ENCODE measurements at regions not wholly inside any gene's neighbourhood (a gene's known extent, or its start where the extent isn't known, plus 50 kb on each side); places are given as distances from the start of the nearest gene placed in this dataset.

DNA sequence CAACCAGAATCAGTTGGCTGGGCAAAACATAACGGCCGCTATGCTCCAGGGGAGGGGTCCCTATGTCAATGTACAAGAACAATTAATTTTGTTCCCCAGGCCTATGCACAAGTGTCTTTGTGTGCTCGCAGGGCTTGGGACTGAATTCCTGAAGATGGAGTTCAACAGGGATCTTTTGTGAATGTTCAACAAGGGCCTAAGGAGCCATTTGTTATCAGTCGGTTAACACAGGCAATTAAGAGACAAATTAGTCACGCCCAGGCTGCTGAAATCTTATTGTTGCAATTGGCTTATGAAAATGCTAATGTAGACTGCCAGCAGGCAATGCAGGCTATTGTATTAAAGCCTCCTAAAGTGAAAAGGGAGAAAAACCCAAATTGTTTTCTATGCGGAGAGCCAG is 117.5 kb downstream of the ZNF429 start:
- no peak for ATAC-seq
- TF ChIP-seq BACH2 (CRISPR knock-in tag; IDR thresholded peaks at IDR 0.05; ENCODE audit: borderline replicate concordance) = no peak
- no peak for TF ChIP-seq CSDC2 (CRISPR knock-in tag; IDR thresholded peaks at IDR 0.05)
- TF ChIP-seq RARB (CRISPR knock-in tag; IDR thresholded peaks at IDR 0.05) = no peak
- TF ChIP-seq TOX (CRISPR knock-in tag; IDR thresholded peaks at IDR 0.05; ENCODE audit: borderline replicate concordance) = no peak
- no peak for TF ChIP-seq ESRRG (CRISPR knock-in tag; IDR thresholded peaks at IDR 0.05)
- TF ChIP-seq ZNF8 (CRISPR knock-in tag; IDR thresholded peaks at IDR 0.05) = no peak
- no peak for TF ChIP-seq ARNTL (CRISPR knock-in tag; IDR thresholded peaks at IDR 0.05; ENCODE audit: borderline replicate concordance, low read depth)
- no peak for TF ChIP-seq GLIS3 (CRISPR knock-in tag; IDR thresholded peaks at IDR 0.05)
- TF ChIP-seq ZFP3 (CRISPR knock-in tag; IDR thresholded peaks at IDR 0.05) = no peak
- no peak for TF ChIP-seq SNAI2 (CRISPR knock-in tag; IDR thresholded peaks at IDR 0.05)
- no peak for TF ChIP-seq ZC3H10 (CRISPR knock-in tag; IDR thresholded peaks at IDR 0.05)
- TF ChIP-seq, protein P1, sequence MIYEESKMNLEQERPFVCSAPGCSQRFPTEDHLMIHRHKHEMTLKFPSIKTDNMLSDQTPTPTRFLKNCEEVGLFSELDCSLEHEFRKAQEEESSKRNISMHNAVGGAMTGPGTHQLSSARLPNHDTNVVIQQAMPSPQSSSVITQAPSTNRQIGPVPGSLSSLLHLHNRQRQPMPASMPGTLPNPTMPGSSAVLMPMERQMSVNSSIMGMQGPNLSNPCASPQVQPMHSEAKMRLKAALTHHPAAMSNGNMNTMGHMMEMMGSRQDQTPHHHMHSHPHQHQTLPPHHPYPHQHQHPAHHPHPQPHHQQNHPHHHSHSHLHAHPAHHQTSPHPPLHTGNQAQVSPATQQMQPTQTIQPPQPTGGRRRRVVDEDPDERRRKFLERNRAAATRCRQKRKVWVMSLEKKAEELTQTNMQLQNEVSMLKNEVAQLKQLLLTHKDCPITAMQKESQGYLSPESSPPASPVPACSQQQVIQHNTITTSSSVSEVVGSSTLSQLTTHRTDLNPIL (CRISPR knock-in tag; IDR thresholded peaks at IDR 0.05; ENCODE audit: low read depth) = no peak
- no peak for TF ChIP-seq ZNF565 (CRISPR knock-in tag; conservative IDR thresholded peaks at IDR 0.05; ENCODE audit: low read depth)
- TF ChIP-seq ZNF70 (CRISPR knock-in tag; IDR thresholded peaks at IDR 0.05) = no peak
- TF ChIP-seq ZFP30 (CRISPR knock-in tag; IDR thresholded peaks at IDR 0.05) = no peak
- TF ChIP-seq, protein P2, sequence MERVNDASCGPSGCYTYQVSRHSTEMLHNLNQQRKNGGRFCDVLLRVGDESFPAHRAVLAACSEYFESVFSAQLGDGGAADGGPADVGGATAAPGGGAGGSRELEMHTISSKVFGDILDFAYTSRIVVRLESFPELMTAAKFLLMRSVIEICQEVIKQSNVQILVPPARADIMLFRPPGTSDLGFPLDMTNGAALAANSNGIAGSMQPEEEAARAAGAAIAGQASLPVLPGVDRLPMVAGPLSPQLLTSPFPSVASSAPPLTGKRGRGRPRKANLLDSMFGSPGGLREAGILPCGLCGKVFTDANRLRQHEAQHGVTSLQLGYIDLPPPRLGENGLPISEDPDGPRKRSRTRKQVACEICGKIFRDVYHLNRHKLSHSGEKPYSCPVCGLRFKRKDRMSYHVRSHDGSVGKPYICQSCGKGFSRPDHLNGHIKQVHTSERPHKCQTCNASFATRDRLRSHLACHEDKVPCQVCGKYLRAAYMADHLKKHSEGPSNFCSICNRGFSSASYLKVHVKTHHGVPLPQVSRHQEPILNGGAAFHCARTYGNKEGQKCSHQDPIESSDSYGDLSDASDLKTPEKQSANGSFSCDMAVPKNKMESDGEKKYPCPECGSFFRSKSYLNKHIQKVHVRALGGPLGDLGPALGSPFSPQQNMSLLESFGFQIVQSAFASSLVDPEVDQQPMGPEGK (CRISPR knock-in tag; IDR thresholded peaks at IDR 0.05; ENCODE audit: borderline replicate concordance) = no peak
- TF ChIP-seq, protein P3, sequence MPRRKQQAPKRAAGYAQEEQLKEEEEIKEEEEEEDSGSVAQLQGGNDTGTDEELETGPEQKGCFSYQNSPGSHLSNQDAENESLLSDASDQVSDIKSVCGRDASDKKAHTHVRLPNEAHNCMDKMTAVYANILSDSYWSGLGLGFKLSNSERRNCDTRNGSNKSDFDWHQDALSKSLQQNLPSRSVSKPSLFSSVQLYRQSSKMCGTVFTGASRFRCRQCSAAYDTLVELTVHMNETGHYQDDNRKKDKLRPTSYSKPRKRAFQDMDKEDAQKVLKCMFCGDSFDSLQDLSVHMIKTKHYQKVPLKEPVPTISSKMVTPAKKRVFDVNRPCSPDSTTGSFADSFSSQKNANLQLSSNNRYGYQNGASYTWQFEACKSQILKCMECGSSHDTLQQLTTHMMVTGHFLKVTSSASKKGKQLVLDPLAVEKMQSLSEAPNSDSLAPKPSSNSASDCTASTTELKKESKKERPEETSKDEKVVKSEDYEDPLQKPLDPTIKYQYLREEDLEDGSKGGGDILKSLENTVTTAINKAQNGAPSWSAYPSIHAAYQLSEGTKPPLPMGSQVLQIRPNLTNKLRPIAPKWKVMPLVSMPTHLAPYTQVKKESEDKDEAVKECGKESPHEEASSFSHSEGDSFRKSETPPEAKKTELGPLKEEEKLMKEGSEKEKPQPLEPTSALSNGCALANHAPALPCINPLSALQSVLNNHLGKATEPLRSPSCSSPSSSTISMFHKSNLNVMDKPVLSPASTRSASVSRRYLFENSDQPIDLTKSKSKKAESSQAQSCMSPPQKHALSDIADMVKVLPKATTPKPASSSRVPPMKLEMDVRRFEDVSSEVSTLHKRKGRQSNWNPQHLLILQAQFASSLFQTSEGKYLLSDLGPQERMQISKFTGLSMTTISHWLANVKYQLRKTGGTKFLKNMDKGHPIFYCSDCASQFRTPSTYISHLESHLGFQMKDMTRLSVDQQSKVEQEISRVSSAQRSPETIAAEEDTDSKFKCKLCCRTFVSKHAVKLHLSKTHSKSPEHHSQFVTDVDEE (CRISPR knock-in tag; IDR thresholded peaks at IDR 0.05) = no peak

DNA sequence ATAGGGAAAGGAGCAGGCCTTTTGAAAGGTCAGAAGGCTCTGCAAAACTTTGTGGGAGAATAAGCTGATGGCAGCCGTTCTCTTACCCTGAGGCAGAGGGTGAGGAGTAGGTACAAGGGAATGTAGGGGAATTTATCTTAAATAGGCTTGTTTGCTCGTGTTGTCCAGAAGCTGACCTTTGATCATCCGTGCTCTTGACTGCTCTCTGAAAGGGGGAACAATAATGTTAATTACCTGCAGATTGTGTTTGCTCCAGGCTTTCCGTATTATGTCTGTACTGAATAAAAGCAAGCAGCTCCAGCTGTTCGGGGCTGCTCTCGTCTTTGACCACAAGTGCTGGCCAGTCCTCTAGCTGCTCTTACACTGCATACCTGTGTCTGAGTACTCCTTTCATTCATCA is 116.3 kb downstream of the ZNF429 start:
- ATAC-seq = no peak
- TF ChIP-seq ZNF8 (CRISPR knock-in tag; IDR thresholded peaks at IDR 0.05) (no peak), ZFP30 (CRISPR knock-in tag; IDR thresholded peaks at IDR 0.05) (no peak), CSDC2 (CRISPR knock-in tag; IDR thresholded peaks at IDR 0.05) (no peak), OSR1 (CRISPR knock-in tag; IDR thresholded peaks at IDR 0.05) (no peak), ZNF565 (CRISPR knock-in tag; conservative IDR thresholded peaks at IDR 0.05; ENCODE audit: low read depth) (no peak), SNAI2 (CRISPR knock-in tag; IDR thresholded peaks at IDR 0.05) (no peak), ZFP3 (CRISPR knock-in tag; IDR thresholded peaks at IDR 0.05) (no peak)
- TF ChIP-seq, protein P2 (CRISPR knock-in tag; IDR thresholded peaks at IDR 0.05; ENCODE audit: borderline replicate concordance) = no peak
- TF ChIP-seq, protein P1 (CRISPR knock-in tag; IDR thresholded peaks at IDR 0.05; ENCODE audit: low read depth) = no peak
- TF ChIP-seq, protein P4, sequence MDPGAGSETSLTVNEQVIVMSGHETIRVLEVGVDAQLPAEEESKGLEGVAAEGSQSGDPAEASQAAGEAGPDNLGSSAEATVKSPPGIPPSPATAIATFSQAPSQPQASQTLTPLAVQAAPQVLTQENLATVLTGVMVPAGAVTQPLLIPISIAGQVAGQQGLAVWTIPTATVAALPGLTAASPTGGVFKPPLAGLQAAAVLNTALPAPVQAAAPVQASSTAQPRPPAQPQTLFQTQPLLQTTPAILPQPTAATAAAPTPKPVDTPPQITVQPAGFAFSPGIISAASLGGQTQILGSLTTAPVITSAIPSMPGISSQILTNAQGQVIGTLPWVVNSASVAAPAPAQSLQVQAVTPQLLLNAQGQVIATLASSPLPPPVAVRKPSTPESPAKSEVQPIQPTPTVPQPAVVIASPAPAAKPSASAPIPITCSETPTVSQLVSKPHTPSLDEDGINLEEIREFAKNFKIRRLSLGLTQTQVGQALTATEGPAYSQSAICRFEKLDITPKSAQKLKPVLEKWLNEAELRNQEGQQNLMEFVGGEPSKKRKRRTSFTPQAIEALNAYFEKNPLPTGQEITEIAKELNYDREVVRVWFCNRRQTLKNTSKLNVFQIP (CRISPR knock-in tag; IDR thresholded peaks at IDR 0.05; ENCODE audit: borderline replicate concordance, low read depth) = no peak
